ENCODE measurements at regions not wholly inside any gene's neighbourhood (a gene's known extent, or its start where the extent isn't known, plus 50 kb on each side); places are given as distances from the start of the nearest gene placed in this dataset.
"Not testable (repeated sequence)": the region's sequence is repeated elsewhere in the genome, so short reads cannot be mapped to it uniquely, and the experiment has no call there.

- Histone ChIP-seq H3K36me3 (no peaks in the 10 kb centered on the region), H3K4me3 (ENCODE audit: low read depth, low read length) (no peak overlapping the region), H3K27ac (peak overlapping the region; percentile 48), H3K27me3 (ENCODE audit: insufficient read depth, low read depth, severe bottlenecking) (no peaks in the 10 kb centered on the region), H3K9me3 (ENCODE audit: severe bottlenecking) (peaks cover 21% of the 10 kb centered on the region)
- no peak for DNase-seq
- TF ChIP-seq, protein P1, sequence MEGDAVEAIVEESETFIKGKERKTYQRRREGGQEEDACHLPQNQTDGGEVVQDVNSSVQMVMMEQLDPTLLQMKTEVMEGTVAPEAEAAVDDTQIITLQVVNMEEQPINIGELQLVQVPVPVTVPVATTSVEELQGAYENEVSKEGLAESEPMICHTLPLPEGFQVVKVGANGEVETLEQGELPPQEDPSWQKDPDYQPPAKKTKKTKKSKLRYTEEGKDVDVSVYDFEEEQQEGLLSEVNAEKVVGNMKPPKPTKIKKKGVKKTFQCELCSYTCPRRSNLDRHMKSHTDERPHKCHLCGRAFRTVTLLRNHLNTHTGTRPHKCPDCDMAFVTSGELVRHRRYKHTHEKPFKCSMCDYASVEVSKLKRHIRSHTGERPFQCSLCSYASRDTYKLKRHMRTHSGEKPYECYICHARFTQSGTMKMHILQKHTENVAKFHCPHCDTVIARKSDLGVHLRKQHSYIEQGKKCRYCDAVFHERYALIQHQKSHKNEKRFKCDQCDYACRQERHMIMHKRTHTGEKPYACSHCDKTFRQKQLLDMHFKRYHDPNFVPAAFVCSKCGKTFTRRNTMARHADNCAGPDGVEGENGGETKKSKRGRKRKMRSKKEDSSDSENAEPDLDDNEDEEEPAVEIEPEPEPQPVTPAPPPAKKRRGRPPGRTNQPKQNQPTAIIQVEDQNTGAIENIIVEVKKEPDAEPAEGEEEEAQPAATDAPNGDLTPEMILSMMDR (IDR thresholded peaks at IDR 0.05; ENCODE audit: low read depth, low read length): no peak
Measured at GRCh38 chr12:124645530-124646244, 78.3 kb upstream of the NCOR2 start.

DNA sequence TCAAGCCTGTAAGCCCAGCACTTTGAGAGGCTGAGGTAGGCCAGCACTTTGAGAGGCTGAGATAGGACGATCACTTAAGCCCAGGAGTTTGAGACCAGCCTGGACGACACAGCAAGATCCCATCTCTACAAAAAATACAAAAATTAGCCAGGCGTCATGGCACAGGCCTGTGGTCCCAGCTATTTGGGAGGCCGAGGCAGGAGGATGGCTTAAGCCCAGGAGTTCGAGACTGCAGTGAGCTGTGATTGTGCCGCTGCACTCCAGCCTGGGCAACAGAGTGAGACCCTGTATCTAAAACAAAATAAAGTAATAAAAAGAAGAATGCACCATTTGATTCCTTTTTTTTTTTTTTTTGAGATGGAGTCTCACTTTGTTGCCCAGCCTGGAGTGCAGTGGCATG, 76.4 kb upstream of the NCOR2 start:
- not testable (repeated sequence) for H3K27me3 ChIP-seq (ENCODE audit: insufficient read depth, low read depth, severe bottlenecking); DNase-seq; H3K27ac ChIP-seq; H3K36me3 ChIP-seq; H3K4me3 ChIP-seq (ENCODE audit: low read depth, low read length)
- peaks cover 14% of the 10 kb centered on the region for H3K9me3 ChIP-seq (ENCODE audit: severe bottlenecking)

GRCh38 chr12:124642105-124642504, 74.7 kb upstream of the NCOR2 start:
- H3K9me3 ChIP-seq (ENCODE audit: severe bottlenecking): peaks cover 2% of the 10 kb centered on the region
- DNase-seq: no peak
- no peak overlapping the region for H3K4me3 ChIP-seq (ENCODE audit: low read depth, low read length)
- TF ChIP-seq, protein P1 (IDR thresholded peaks at IDR 0.05; ENCODE audit: low read depth, low read length): no peak
- H3K27me3 ChIP-seq (ENCODE audit: insufficient read depth, low read depth, severe bottlenecking): no peaks in the 10 kb centered on the region
- H3K36me3 ChIP-seq: no peaks in the 10 kb centered on the region
- no peak overlapping the region for H3K27ac ChIP-seq

DNA sequence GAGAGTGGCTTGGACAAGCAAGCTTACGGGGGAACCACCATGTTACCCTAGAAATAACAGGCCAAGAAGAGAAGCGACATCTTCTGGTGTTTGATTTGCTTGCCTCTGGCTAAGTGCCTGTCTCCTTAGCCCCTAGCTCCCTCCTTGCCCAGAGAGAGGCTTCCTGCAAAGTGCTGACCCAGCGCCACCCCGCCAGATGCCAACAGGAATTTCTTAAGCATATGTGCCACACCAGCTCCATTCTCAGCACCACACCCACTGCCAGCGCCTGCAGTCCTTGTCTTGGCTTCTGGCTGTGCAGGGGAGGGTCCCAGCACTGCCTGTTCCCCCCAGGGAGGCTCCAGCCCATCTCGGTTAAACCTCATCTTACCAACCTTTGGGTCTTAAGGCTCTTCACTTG, 74.2 kb upstream of the NCOR2 start:
- no peak overlapping the region for H3K4me3 ChIP-seq (ENCODE audit: low read depth, low read length)
- H3K27ac ChIP-seq: no peak overlapping the region
- DNase-seq: no peak
- H3K9me3 ChIP-seq (ENCODE audit: severe bottlenecking): no peaks in the 10 kb centered on the region
- H3K27me3 ChIP-seq (ENCODE audit: insufficient read depth, low read depth, severe bottlenecking): no peaks in the 10 kb centered on the region
- no peaks in the 10 kb centered on the region for H3K36me3 ChIP-seq
- TF ChIP-seq, protein P1 (IDR thresholded peaks at IDR 0.05; ENCODE audit: low read depth, low read length): no peak

- Histone ChIP-seq H3K36me3 (no peaks in the 10 kb centered on the region), H3K27me3 (ENCODE audit: insufficient read depth, low read depth, severe bottlenecking) (no peaks in the 10 kb centered on the region), H3K4me3 (ENCODE audit: low read depth, low read length) (no peak overlapping the region), H3K27ac (no peak overlapping the region), H3K9me3 (ENCODE audit: severe bottlenecking) (no peaks in the 10 kb centered on the region)
- TF ChIP-seq, protein P1 (IDR thresholded peaks at IDR 0.05; ENCODE audit: low read depth, low read length): no peak
- no peak for DNase-seq
Measured at GRCh38 chr12:124640056-124640455, 72.6 kb upstream of the NCOR2 start.

DNA sequence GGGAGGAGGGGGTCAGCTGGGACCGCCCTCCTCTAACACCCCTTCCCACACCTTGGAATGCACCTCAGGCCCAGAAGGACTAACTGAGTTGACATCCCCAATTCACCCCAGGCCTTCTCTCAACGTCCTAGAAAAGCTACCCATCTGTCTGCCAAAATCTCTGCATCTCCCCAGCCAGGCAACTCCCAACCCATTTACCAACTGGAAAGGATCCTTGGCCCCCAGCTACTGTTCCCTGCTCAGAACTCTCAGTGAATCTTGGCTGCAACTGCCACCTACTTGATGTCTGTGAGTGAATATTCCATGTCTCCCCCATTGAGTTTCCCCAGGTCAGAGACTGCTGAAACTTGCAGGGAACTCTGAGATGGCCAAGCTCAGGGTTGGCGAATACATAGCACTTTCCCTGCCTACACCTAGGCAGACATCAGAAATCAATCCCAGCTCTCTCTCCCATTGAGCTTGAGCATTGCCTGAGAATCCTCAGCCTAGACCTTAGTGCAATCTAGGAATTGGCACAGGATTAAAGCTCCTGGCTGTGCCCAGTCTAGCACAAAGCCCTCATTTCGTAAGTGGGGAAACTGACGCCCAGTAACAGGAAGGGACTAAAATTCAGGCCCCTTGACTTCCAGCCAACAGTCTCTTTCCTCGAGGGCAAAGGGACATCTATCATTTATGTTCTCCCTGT, 71.9 kb upstream of the NCOR2 start:
- Histone ChIP-seq H3K27ac (no peak overlapping the region), H3K27me3 (ENCODE audit: insufficient read depth, low read depth, severe bottlenecking) (no peaks in the 10 kb centered on the region), H3K36me3 (no peaks in the 10 kb centered on the region), H3K4me3 (ENCODE audit: low read depth, low read length) (no peak overlapping the region), H3K9me3 (ENCODE audit: severe bottlenecking) (no peaks in the 10 kb centered on the region)
- TF ChIP-seq, protein P1 (IDR thresholded peaks at IDR 0.05; ENCODE audit: low read depth, low read length): no peak
- no peak for DNase-seq

Measured in WERI-Rb-1 (cell line).